Activated B cell treated with CpG ODN at 0.5 μM for 24 hours (primary cell): ENCODE measurements at regions not wholly inside any gene's neighbourhood (a gene's known extent, or its start where the extent isn't known, plus 50 kb on each side); places are given as distances from the start of the nearest gene placed in this dataset.

Source experiments
- ATAC-seq: fragments of 200-7000 bp; cut with Tn5 transposase; one replicate; pipeline ENCODE4 v1.10.0; 2021; ENCODE audit warnings: low read depth, mild to moderate bottlenecking, moderate library complexity
- CTCF ChIA-PET: fragments of 350-600 bp; sonication (Branson Sonifier 250); formaldehyde crosslinking; loops from one replicate; lab custom pipeline; 2021; ENCODE audit warnings: antibody characterized with exemption; lab: Charles Lee
- POLR2A ChIA-PET: fragments of 350-600 bp; sonication (Branson Sonifier 250); formaldehyde crosslinking; loops from one replicate; lab custom pipeline; 2021; ENCODE audit warnings: antibody characterized with exemption; lab: Charles Lee
- DNase-seq: peaks from one replicate; pipeline ENCODE4 v3.0.0; 2022
- H3K27ac Mint-ChIP-seq: one replicate; pipeline ENCODE4 v1.8.0; 2020; ENCODE audit warnings: mixed read lengths
- H3K27me3 Mint-ChIP-seq: one replicate; pipeline ENCODE4 v1.8.0; 2021; ENCODE audit warnings: mixed read lengths
- H3K36me3 Mint-ChIP-seq: one replicate; pipeline ENCODE4 v1.8.0; 2021; ENCODE audit warnings: low read depth, mixed read lengths
- H3K4me1 Mint-ChIP-seq: one replicate; pipeline ENCODE4 v1.8.0; 2021; ENCODE audit warnings: mixed read lengths
- H3K4me3 Mint-ChIP-seq: one replicate; pipeline ENCODE4 v1.8.0; 2020; ENCODE audit warnings: mild to moderate bottlenecking, mixed read lengths
- H3K9me3 Mint-ChIP-seq: one replicate; pipeline ENCODE4 v1.8.0; 2020; ENCODE audit warnings: mixed read lengths
- intact Hi-C: fragments of 100-400 bp; cut with micrococcal nuclease; formaldehyde crosslinking; loops from one replicate; pipeline ENCODE4 v1.15.1; 2024
- TF ChIP-seq, protein P1 (sequence below): fragments of 200-600 bp; IDR thresholded peaks from one replicate; pipeline ENCODE4 v1.8.0; 2022; ENCODE audit warnings: antibody characterized with exemption, mild to moderate bottlenecking

DNA sequence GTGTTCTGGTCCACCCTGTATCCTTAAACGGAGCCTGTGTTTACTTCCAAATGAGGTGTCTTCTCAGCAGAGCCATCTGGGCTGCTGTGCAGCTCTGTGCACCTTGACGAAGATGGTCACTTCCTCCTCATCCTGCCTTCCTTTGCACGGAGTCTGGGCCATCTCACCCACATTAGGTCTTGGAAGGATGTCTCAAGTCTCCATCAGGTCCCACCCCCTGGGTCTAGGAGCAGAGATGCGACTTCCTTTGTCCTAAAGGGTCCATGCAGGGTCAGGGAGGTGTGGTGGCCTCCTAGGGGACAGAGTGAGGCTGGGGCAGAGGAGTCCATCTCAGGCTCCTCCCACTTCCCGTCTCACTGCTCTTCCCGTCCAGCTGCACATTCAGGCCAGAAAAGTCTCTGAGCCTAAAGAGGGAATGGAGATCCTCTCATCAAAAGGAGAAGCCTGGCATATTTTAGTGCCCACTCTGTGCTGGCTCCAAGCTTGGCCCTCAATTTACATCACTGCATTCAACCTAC, 209.2 kb downstream of the MATN1 start:
- no peak for ATAC-seq
- Mint-ChIP-seq H3K4me1 (no peaks in the 10 kb centered on the region), H3K27ac (no peak overlapping the region), H3K36me3 (no peaks in the 10 kb centered on the region), H3K4me3 (no peak overlapping the region), H3K9me3 (no peaks in the 10 kb centered on the region), H3K27me3 (peaks cover 3% of the 10 kb centered on the region)
- ChIA-PET POLR2A (no interaction called here), CTCF (no interaction called here)
- intact Hi-C loops = no loop called here
- no peak for DNase-seq
- TF ChIP-seq, protein P1, sequence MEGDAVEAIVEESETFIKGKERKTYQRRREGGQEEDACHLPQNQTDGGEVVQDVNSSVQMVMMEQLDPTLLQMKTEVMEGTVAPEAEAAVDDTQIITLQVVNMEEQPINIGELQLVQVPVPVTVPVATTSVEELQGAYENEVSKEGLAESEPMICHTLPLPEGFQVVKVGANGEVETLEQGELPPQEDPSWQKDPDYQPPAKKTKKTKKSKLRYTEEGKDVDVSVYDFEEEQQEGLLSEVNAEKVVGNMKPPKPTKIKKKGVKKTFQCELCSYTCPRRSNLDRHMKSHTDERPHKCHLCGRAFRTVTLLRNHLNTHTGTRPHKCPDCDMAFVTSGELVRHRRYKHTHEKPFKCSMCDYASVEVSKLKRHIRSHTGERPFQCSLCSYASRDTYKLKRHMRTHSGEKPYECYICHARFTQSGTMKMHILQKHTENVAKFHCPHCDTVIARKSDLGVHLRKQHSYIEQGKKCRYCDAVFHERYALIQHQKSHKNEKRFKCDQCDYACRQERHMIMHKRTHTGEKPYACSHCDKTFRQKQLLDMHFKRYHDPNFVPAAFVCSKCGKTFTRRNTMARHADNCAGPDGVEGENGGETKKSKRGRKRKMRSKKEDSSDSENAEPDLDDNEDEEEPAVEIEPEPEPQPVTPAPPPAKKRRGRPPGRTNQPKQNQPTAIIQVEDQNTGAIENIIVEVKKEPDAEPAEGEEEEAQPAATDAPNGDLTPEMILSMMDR = no peak

DNA sequence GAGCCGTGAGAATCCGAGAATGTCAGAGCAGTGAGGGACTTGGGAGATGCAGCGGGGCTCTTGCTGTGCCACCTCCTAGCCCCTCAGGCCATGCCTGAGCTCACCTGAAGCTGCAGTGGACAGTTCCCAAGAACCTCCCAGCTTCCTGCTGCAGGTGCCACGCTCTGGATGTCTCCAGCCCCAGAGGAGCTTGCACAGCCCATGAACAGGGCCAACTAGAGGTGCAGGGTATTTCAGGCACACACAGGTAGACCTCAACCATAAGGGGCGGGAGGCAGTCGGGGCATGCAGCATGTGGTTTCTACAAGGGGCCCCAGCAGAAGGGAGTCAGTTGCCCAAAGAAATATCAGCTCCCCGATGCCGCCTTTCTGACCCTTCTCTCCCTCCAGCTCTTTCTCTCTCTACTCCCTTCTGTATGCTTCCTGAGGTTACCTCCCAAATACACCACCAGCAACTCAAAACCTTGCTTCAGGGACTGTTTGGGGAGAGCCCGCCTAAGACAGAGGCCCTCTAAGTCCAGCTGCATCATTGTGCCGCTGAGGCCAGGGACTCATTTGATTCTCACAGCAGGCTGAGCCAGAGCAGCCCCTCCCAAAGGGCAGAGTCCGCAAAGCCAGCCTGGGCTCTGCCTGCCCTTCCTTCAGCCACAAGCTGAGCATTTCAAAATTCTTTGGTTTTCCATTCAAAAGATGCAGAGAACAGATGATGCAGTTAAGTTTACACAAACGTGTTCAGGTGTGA, 209.8 kb downstream of the MATN1 start:
- Mint-ChIP-seq H3K36me3 (no peaks in the 10 kb centered on the region), H3K27me3 (peaks cover 4% of the 10 kb centered on the region), H3K9me3 (no peaks in the 10 kb centered on the region), H3K4me1 (no peaks in the 10 kb centered on the region), H3K27ac (no peak overlapping the region), H3K4me3 (no peak overlapping the region)
- intact Hi-C loops = no loop called here
- CTCF ChIA-PET = no interaction called here
- TF ChIP-seq, protein P1 = no peak
- ATAC-seq (no peak), DNase-seq (no peak)
- POLR2A ChIA-PET = no interaction called here

DNA sequence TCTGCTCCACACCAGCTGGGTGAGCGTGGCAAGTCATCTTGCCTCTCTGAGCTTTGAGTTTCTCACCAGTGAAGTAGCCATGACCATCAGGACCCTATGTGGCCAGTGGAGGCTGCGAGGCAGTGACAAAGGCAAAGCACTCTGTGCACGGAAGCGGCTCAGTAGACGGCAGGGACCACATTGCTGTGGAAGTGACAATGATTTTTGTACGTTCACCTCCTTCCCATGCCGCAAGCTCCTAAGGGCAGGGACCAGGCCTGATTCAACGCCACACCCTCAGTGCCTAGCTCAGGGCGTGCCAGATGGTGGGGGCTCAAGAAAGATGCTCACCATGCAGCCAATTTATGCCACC, 210.5 kb downstream of the MATN1 start:
- no peaks in the 10 kb centered on the region for H3K4me1 Mint-ChIP-seq
- no peak for ATAC-seq

DNA sequence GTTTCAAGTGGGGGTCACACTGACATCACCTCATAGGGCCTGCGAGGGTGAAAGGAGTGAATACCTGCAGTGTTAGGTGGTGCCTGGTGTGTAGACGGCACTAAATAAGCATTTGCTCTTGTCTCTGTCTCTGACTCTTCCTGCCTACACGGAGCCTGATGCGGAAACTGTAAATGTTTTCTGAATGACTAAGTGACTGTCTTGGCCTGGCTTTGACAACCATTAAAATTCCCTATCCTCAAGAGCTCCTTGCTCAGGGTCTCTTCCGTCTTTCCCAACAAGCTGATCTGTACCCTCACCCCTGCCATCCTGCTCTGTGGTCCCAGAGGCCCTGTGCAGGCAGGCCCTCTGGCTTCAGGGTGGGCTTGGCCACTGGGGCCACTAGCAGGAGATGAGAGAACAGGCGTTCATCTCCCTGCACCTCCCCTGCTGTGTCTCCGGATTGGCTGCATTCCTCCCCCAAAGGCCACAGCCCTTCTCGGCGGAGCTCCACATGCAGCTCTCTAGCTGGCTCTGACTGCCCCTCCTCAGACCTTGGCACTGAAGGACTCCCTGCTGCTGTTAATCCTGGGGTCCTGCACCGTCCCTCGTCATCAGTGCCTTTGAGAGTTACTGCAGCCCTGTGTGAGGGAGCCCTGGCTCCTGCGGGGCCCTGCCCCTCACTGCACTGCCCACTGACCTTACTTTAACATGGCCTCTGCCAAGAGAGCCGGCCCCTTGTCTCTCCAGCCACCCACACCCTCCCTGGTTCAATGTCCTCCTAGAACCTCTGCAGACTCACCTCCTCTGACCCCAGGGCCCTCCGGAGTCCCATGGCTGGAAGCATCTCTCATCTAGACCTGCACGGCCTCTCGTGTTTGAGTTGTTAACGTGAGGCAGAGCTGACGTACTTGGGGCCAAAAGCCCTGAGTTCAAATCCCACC, 211.1 kb downstream of the MATN1 start:
- Mint-ChIP-seq H3K27ac (no peak overlapping the region), H3K36me3 (no peaks in the 10 kb centered on the region), H3K4me1 (no peaks in the 10 kb centered on the region), H3K4me3 (no peak overlapping the region), H3K9me3 (no peaks in the 10 kb centered on the region), H3K27me3 (peaks cover 5% of the 10 kb centered on the region)
- POLR2A ChIA-PET = no interaction called here
- ATAC-seq (no peak), DNase-seq (no peak)
- TF ChIP-seq, protein P1 = no peak
- CTCF ChIA-PET = no interaction called here
- intact Hi-C loops = no loop called here

More for the DNA sequence above, 210.5 kb downstream of the MATN1 start:
- TF ChIP-seq, protein P1 = no peak
- ChIA-PET CTCF (no interaction called here), POLR2A (no interaction called here)
- intact Hi-C loops = no loop called here
- H3K36me3 Mint-ChIP-seq = no peaks in the 10 kb centered on the region
- DNase-seq = no peak
- no peak overlapping the region for H3K4me3 Mint-ChIP-seq
- H3K27me3 Mint-ChIP-seq = peaks cover 6% of the 10 kb centered on the region
- H3K27ac Mint-ChIP-seq = no peak overlapping the region
- no peaks in the 10 kb centered on the region for H3K9me3 Mint-ChIP-seq

DNA sequence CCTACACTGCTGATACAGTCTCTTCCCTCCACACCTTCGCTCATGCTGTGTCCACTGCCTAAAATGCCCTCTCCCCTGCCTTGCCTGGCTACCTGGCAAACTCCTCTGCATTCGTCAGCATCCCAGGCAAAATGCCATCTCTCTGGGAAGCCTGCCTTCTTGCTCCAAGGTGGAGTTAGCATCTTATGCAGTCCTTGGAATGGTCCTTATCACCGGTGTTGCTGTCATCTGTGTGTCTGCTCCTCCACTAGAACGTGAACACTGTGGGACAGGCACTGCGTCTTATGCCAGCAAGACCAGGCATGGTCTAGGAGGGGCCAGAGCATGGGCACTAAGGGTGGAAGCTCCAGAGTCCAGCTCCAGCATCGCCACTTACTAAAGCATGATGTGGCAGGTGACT, 211.8 kb downstream of the MATN1 start:
- Mint-ChIP-seq H3K27ac (no peak overlapping the region), H3K4me3 (no peak overlapping the region), H3K36me3 (no peaks in the 10 kb centered on the region), H3K9me3 (no peaks in the 10 kb centered on the region), H3K27me3 (peaks cover 3% of the 10 kb centered on the region), H3K4me1 (no peaks in the 10 kb centered on the region)
- intact Hi-C loops = no loop called here
- ChIA-PET CTCF (no interaction called here), POLR2A (no interaction called here)
- ATAC-seq (no peak), DNase-seq (no peak)
- TF ChIP-seq, protein P1 = no peak
